Naive thymus-derived CD8-positive, alpha-beta T cell (primary cell): ENCODE measurements at regions not wholly inside any gene's neighbourhood (a gene's known extent, or its start where the extent isn't known, plus 50 kb on each side); places are given as distances from the start of the nearest gene placed in this dataset. TPM values are rescaled to one million over a fixed set of nuclear protein-coding genes. Genes with fewer than 3 reads are reported as not detected.

Experiments
- microRNA-seq: library from miRNA; unstranded; fragments of <30 nt; microRNA quantifications from one replicate; pipeline ENCODE4 v1.2.0, GENCODE V29; 2022; ENCODE audit warnings: borderline microRNAs expressed

Small RNA genes lying in the stretch of these regions (microRNA-seq; reads per million reads assigned to microRNA genes)
- not detected for gene MIR4771-1
